GM18502 (cell line): ENCODE measurements at regions not wholly inside any gene's neighbourhood (a gene's known extent, or its start where the extent isn't known, plus 50 kb on each side); places are given as distances from the start of the nearest gene placed in this dataset.

Experiments
- ATAC-seq: cut with Tn5 transposase; IDR thresholded peaks from one replicate; pipeline ENCODE4 v1.9.1; 2021; ENCODE audit warnings: mild to moderate bottlenecking; ENCODE audit not compliant: unreplicated experiment, poor library complexity

DNA sequence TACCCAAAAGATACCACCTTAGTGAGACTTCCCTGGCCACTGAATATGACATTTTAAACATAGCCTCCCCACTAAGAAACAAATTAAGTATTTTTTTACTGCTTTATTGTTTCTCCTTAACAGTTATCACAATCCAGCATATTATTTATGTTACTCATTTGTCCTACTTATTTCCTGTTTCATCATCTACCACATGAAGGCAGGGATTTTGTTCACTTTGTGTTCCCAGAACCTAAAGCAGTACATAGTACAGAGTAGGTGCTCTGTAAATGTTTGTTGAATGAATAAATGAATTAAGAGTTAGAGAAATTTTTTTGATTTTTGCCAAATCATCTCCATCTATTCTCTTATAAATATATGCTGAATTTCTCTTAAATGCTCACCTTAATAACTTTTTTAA is 318.4 kb upstream of the GIMD1 start:
- no peak for ATAC-seq

DNA sequence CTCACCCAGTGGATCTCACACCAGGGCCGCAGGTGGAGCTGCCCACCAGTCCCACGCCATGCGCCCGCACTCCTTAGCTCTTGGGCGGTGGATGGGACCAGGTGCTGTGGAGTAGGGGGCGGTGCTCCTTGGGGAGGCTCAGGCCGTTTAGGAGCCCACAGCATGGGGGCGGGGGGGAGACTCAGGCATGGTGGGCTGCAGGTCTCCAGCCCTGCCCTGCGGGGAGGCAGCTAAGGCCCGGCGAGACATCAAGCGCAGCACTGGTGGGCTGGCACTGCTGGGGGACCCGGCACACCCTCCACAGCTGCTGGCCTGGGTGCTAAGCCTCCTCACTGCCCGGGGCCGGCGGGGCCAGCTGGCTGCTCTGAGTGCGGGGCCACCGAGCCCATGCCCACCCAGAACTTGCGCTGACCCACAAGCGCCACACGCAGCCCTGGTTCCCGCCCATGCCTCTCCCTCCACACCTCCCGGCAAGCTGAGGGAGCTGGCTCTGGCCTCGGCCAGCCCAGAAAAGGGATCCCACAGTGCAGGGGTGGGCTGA is 312.9 kb upstream of the GIMD1 start:
- no peak for ATAC-seq

DNA sequence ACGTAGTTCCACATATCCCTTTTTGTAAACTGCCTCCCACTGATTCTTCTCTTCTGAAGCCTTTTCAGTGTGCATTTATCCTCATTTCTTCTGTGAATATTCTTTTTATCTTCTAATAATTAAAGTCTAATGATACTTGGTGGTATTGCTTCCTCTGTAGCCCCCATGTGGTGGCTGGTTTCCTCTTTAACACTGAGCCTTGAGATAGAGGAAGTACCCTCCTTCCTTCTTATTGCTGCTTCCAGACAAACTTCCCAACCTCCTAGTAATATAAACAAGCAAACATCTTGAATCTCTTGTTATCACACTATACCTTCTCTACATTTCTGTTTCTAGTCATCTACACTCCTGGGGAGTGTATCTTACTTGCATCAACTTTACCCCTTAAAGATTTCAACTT is 310.5 kb upstream of the GIMD1 start:
- ATAC-seq, result no peak

DNA sequence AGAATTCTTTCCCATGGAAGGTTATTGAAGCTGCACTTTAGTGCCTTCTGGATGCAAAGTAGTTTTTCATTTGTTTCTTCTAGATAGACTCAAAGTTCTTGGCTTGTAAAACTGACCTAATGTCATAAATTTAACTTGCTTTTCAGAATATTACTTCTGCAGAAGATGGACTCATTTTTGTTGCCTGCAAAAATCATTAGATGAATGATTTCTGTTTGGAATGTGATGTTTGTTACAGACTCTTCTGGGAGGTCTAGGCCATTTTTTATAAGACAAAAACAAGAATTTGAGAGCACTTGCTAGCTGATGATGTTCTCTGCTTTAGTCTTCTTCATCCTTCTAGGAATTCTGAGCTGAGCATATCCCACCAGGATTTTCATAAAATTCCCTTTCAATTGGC is 308.6 kb upstream of the GIMD1 start:
- no peak for ATAC-seq

DNA sequence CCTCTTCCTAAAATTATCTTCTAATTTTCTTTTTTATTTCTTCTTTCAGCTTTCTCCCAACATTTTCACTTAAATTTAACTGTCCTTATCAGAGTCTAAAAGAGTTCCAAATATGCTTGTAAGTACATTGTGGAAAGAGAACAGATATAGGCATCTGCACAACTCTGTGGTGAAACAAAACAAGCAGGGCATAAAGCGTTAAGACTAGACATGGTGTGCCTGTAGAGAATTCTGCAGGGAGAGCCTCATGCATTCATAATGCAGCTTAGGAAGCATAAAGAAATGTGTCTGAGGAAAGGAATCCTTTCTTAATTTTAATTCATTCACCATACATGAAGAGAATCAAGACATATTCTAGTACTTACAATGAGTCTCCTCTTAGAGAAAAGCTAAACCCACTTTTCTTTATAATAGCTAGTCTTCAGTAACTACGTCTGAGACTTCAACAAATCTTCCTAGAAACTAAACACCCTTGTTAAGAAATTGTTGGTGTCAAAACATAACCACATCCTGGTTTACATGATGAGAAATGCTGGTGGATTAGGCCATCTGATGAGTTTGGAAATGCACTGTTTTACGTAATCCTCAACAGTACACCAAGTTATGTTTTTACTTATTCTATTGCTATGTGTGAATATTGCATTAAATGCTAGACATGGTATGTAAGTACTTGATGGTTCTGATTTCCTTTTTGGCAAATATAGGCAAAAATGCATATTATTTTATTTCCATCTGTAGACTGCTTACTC is 307.8 kb upstream of the GIMD1 start:
- ATAC-seq, result no peak

DNA sequence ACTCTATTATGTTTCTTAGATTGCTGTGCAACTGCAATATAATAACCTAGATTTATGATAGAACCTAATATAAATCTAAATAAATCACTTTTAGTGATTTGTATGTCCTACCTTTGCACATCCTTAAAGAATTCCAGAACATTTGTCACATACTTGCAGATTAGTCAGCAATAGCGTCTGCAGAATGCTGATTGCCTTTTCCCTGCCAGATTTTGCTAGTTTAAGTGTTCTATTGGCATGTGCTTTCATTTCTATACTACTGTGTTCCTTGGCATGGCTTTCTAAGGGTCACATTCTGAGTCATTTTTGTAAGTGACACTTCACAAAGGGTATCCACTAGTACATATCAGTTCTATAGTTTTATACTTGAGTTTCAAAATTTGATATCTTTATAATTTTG is 303.1 kb upstream of the GIMD1 start:
- no peak for ATAC-seq

DNA sequence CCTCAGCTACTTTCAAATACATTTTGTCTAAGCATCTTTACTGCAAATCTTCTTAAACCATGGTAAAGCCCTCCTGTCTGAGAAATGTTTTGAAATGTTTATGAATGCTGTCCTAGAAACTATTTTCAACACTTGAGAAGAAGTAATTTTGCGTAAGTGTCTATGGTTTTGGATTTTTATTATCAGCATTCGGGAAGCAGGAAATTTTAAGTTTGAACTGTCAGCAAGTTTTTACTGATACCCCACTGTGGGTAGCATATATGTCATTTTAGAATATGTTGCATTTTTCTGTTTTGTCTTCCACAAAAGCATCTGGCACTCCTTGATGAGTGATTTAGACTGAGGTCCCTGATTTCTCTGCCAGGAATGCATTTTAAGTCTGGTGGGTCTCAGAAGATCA is 302.4 kb upstream of the GIMD1 start:
- no peak for ATAC-seq

DNA sequence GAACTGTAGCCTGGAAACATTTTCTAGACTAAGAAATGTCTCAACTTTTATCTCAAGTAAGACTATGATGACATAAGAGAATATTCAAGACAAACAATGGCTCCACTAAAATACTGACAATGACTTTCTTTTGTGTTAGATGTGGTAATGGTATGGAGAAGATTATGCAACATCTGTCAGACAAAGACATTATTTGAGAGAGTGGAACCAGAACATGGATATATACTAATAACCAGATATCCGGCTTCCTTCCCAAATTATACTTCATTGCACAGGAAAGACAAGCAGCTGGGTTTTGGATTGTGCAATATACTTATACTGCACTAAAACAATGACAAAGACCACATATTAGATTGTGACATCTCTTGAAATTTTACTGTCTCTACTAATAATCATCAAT is 290.8 kb upstream of the GIMD1 start:
- ATAC-seq, result no peak

DNA sequence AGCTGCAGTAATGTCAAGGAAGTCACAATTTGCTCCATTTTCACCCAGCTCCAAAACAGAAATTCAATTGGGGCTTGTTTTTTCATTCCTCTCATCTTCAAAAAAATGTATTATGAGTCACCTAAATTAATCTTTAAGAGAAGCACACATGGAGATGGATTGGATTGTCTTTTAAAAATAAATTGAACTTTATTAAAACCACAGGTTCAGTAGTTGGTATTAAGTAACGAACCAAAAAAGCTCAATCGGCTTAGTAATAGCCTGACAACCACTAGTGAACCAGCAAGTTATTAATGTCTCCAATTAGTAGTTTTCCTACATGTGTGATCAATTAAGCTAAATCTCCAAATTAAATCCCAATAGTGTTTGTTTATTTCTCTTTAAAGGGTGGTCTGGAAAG is 283.5 kb upstream of the GIMD1 start:
- ATAC-seq, result no peak

DNA sequence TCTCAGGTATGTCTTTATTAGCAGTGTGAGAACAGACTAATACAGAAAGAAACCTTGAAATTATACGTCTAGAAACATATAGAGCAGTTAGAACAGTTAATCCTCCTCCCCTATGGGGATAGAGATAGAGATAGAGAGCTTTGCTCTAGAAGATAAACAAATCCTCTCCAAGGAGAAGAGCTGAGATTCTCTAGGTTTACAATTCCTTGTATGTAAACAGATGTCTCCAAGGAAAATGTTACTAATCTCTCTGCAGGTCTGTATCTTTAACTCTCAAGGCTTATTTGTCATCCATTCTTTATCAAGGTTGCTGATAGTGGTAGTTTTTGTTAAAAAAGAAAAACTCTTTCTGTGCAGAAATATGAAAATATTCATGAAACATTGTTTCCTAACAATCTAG is 282.1 kb upstream of the GIMD1 start:
- no peak for ATAC-seq

DNA sequence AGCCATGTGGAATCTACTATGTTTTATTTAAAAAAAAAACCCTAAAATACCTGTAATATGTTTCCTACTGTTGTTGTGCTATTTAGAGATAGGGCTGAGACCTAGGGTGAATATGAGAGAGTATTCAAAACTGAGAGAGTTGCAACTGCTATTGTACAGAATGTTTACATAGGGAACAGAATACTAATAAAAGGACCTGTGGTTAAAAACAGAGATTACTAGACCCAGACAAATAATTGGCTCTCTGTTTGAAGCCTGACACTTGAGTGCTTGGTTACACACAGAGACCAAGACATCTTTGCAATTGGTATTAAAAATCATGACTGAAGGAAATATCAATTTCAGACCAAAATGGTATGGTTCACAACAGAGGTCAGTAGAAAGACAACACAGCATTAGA is 278.9 kb upstream of the GIMD1 start:
- no peak for ATAC-seq

DNA sequence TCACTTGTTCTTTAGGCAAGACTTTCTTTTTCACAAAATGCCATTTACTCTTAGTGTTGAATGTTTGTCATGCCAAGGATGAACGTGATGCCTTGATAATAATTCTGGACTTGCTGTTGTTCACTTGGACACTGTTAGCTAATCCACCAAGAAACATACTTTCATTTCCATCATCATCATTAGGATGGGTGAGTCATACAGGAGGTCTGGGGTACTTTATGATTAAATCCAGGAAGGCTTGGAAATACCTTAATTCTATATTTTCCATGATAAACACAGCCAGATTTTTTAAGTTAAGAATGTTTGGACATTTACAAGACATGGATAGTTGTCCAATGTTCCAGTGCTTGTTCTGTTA is 260.7 kb upstream of the GIMD1 start:
- no peak for ATAC-seq

DNA sequence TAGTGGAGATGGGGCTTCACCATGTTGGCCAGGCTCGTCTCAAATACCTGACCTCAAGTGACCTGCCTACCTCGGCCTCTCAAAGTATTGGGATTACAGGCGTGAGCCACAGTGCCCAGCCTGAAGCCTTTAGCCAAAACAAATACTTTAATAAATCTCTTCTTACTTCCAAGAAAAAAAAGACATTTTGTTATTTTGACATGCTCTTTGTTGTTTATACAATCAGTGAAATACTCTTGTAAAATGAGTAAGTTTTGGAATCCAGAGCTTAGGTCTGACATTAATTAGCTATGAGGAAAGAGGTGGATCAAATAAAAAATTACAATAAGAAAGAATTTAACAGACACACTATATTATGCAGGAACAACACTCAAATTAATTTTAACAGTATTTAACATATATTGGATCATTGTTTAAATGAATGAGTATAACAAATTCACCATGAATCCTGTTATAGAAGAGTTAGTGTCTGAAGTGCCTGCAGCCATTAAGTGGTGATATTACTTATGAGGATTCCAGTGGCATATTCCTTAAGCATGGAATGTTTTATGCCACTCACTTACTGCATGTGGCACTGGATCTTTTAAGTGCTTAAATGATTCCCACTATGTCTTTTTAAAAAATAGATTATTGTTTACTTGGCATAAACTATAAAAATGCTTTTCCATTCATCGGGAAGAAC is 260.1 kb upstream of the GIMD1 start:
- ATAC-seq, result no peak

DNA sequence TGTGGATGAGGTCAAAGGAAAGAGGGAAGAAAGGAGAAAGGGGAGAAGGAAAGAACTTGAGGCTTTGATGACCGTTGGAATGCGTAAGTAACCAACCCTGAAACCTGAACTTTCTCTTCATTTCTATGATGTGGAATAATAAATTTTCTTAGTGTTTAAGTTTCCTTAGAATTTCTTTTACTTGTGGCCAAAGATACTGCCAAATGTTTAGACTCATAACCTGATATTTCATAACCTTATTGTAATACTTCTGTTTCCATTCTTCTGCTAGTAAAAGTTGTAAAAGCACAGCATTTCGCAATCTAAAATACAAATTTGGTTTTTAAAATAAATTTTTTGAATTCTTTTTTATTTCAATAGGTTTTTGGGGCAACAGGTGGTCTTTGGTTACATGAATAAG is 258.5 kb upstream of the GIMD1 start:
- ATAC-seq, result no peak

DNA sequence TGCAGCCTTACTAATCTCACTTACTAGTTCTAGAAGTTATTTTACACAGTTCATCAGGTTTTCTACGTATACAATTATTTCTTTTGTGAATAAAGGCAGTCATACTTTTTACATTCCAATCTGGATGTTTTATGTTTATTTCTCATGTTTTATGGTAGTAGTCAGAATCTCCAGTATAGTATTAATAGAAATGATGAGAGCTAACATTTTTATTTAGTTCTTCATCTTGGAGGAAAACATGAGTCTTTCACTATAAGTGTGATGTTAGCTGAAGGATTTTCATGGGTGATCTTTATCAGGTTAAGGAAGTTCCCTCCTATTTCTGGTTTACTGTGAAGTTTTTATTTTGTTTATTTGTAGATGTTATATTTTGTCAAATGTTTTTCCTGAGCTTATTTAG is 256.1 kb upstream of the GIMD1 start:
- no peak for ATAC-seq

DNA sequence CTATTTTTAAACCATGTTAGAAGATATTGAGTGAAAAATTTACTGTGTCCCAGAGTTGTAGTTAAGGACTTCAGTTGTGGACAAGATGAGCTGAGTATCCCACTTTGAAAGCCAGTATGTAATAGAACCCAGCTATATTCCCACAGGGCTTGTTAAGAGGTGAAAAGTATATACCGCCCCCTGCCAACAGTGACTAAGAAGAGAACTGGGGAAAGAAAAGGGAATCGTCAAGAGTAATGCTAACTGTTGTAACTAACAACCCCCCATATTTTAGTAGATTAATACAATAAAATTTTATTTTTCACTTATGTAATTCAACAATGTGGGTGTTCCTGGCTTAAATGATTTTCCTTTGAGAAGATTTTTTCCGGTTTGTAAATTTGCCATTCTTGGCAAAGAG is 250.4 kb upstream of the GIMD1 start:
- no peak for ATAC-seq

DNA sequence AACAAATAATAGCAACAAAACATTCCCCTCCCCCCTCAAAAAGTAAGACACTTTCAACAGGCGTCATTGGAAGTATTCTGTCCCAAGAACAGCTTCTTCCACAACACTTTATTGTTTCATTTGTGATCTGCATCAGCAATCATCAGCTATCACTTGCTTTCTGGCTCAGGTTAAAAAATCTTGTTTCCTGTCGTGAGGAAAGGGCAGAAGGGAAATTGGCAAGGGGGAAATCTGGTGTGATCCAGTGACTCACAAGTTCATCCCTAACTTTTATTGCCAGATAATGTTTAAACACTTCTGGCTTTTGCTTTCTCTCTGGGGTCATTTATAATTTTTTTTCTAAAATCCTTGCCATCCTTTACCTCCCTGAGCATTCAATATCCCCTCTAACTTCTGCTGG is 247.4 kb upstream of the GIMD1 start:
- ATAC-seq, result no peak

DNA sequence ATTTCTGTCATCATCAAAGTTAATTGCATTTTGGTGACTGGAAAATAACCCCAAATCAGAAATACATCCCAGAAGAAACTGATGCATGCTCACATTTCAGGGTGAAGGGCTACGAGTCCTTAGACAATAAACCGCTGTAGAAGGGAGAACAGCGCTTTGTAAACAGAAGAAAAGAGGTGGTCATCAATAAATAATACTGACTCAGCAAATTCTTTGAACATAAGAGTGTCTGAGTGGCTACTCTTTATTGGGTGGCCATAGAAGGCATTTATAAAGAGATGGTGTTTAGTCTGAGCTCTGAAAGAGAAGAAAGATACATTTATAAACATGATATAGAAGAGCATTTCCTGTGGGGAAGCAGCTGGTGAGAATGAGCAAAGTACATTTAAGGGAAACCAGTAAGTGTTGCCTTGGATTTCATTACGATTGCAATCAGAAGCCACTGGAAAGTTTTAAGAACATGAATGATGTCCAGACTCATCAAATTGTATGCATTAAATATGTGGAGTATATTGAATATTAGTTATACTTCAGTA is 246.9 kb upstream of the GIMD1 start:
- ATAC-seq, result no peak

DNA sequence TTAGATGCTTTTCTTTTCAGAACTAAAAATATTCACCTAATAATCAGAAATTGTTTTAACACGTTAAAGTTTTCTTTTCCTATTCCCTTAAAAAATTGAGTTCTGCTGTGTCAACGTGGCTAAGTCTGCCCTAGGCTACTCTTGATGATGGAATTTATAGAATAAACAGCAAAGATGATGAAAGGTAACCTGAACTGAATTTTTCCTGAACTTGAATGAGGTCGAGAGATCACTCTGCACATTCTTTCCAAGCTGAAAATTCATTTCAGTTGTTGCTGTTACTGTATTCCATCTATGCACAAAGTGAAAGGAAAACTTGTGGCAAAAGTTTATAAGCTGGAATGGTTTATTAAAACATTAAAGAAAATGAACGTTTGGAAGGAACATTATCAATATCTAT is 245.9 kb upstream of the GIMD1 start:
- ATAC-seq, result no peak

DNA sequence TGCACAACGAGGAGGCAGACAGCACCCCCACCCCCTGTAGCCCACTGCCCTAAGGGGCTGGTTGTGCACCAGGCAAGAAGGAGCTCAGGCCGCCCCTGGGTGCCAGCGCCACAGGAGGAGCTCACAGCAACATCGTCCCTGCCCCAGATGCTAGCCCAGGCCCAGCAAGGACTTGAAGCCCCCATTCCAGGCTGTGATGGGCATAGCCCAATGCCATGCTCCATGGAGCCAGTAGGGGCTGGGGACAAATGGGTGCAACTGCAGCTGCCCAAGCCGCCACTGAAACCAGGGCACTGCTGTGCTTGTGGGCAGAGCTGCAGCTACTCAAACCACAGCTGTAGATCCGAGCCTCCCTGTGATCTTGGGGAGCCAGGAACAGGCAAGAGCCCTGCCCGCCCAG is 241.3 kb upstream of the GIMD1 start:
- ATAC-seq, result no peak

DNA sequence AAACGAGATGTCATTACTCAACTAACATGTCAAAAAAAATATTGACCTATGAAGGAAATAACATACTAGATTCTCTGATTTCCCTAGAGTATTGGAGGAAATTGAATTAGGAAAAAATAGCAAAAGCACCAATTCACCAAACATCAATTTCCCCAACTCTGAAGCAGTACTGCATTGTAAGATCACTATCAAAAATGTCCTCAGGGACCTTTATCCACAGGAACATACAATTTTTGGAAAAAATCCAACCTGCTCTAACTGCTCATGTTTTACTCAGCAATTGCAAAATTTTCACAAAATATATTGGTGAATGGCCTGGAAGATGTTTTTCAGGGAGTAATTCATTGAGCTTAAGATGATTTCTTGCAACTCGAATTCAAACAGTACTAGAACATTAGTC is 239.0 kb upstream of the GIMD1 start:
- no peak for ATAC-seq
